Activated T-cell treated with anti-CD3 and anti-CD28 coated beads, Interleukin-2, amount 50 U/mL, for 24 hours (primary cell): ENCODE measurements at regions not wholly inside any gene's neighbourhood (a gene's known extent, or its start where the extent isn't known, plus 50 kb on each side); places are given as distances from the start of the nearest gene placed in this dataset.

Experiments used
- DNase-seq: peaks from one replicate; pipeline ENCODE4 v3.0.0-alpha.2; 2020
- H3K27ac Mint-ChIP-seq: 2 replicates; pipeline ENCODE4 v1.8.0; 2020; ENCODE audit warnings: mild to moderate bottlenecking, mixed read lengths
- H3K27me3 Mint-ChIP-seq: 2 replicates; pipeline ENCODE4 v1.8.0; 2020; ENCODE audit warnings: mixed read lengths
- H3K36me3 Mint-ChIP-seq: 2 replicates; pipeline ENCODE4 v1.8.0; 2020; ENCODE audit warnings: low read depth, mixed read lengths
- H3K4me1 Mint-ChIP-seq: 2 replicates; pipeline ENCODE4 v1.8.0; 2020; ENCODE audit warnings: low read depth, mixed read lengths
- H3K4me3 Mint-ChIP-seq: 2 replicates; pipeline ENCODE4 v1.8.0; 2020; ENCODE audit warnings: mild to moderate bottlenecking, moderate library complexity, mixed read lengths
- H3K9me3 Mint-ChIP-seq: 2 replicates; pipeline ENCODE4 v1.8.0; 2020; ENCODE audit warnings: mixed read lengths

GRCh38 chr6:141607956-141608355, 524.8 kb upstream of the GJE1 start:
- Mint-ChIP-seq H3K4me1 (no peaks in the 10 kb centered on the region), H3K27me3 (peaks cover 13% of the 10 kb centered on the region), H3K9me3 (peaks cover 7% of the 10 kb centered on the region), H3K36me3 (no peaks in the 10 kb centered on the region), H3K27ac (no peak overlapping the region), H3K4me3 (no peak overlapping the region)
- no peak for DNase-seq

- Mint-ChIP-seq H3K36me3 (no peaks in the 10 kb centered on the region), H3K4me1 (peaks cover 1% of the 10 kb centered on the region), H3K9me3 (no peaks in the 10 kb centered on the region), H3K4me3 (no peak overlapping the region), H3K27ac (no peak overlapping the region), H3K27me3 (peaks cover 5% of the 10 kb centered on the region)
- DNase-seq = no peak
Measured at GRCh38 chr6:141598487-141598886, 534.2 kb upstream of the GJE1 start.

- Mint-ChIP-seq H3K27ac (no peak overlapping the region), H3K9me3 (no peaks in the 10 kb centered on the region), H3K36me3 (no peaks in the 10 kb centered on the region), H3K4me1 (peaks cover 1% of the 10 kb centered on the region), H3K27me3 (peaks cover 5% of the 10 kb centered on the region), H3K4me3 (no peak overlapping the region)
- no peak for DNase-seq
Measured at GRCh38 chr6:141594874-141595273, 537.9 kb upstream of the GJE1 start.

- H3K27ac Mint-ChIP-seq = no peak overlapping the region
- peaks cover 3% of the 10 kb centered on the region for H3K27me3 Mint-ChIP-seq
- H3K4me1 Mint-ChIP-seq = peaks cover 1% of the 10 kb centered on the region
Measured at GRCh38 chr6:141593311-141593710, 539.4 kb upstream of the GJE1 start.

DNA sequence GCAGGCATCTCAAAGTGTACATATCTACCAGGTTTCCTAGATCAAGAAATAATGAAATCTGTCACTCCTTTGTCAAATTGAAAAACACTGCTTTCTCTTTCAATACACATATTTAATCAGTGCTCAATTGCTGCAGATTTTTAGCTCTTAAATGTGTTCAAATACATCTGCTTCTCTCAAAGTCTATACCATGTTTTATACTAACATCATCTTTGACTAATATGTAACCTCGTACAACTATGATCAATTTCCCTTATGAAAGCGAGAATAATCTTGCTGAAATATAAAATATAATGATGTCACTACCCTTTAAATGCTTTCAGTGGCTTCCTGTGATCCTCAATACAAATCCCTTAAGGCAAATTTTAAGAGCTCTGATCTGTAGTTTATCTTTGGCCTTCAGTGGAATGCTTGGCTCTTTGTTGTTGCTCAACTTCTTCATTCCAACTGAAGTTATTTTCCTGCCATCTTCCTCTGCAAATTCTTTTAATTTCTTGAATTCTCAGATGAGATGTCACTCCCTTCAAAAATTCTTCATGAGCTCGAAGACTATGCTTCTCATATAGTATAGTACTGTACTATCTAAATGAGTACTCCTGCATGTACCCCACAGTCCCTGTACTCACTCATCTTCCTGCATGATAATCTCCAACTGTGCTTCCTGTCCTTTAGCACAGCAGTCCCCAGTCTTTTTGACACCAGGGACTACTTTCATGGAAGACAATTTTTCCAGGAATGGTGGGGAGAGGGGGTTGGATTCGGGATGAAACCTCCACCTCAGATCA, 545.1 kb upstream of the GJE1 start:
- Mint-ChIP-seq H3K36me3 (no peaks in the 10 kb centered on the region), H3K9me3 (no peaks in the 10 kb centered on the region), H3K4me3 (no peak overlapping the region), H3K27ac (no peak overlapping the region), H3K4me1 (peaks cover 6% of the 10 kb centered on the region), H3K27me3 (peaks cover 7% of the 10 kb centered on the region)
- no peak for DNase-seq

More at GRCh38 chr6:141593311-141593710, 539.4 kb upstream of the GJE1 start:
- H3K4me3 Mint-ChIP-seq = no peak overlapping the region
- no peaks in the 10 kb centered on the region for H3K9me3 Mint-ChIP-seq
- H3K36me3 Mint-ChIP-seq = no peaks in the 10 kb centered on the region
- DNase-seq = no peak

GRCh38 chr6:141580988-141581552, 551.7 kb upstream of the GJE1 start:
- H3K27me3 Mint-ChIP-seq = peaks cover 2% of the 10 kb centered on the region
- H3K4me1 Mint-ChIP-seq = no peaks in the 10 kb centered on the region
- H3K27ac Mint-ChIP-seq = no peak overlapping the region
- H3K9me3 Mint-ChIP-seq = no peaks in the 10 kb centered on the region
- no peak for DNase-seq
- H3K4me3 Mint-ChIP-seq = no peak overlapping the region
- no peaks in the 10 kb centered on the region for H3K36me3 Mint-ChIP-seq

DNA sequence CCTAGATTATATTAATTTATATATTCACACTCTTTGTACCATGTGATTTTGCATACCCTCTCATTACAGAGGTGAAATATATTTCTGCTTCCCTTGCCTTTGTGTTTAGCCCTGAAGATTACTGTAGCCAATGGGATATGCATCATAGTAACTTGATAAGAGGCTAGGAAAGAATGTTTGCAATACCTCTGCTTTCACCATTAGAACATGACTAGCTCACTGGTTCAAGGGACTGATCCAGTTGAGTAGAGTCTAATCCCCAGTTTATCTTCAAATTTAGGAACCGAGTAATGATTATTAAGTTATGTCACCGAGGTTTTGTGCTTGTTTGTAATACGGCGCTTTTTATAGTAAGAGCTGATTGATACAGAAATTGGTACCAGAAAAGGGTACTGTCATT, 552.6 kb upstream of the GJE1 start:
- Mint-ChIP-seq H3K9me3 (no peaks in the 10 kb centered on the region), H3K4me3 (no peak overlapping the region), H3K36me3 (no peaks in the 10 kb centered on the region), H3K4me1 (no peaks in the 10 kb centered on the region), H3K27ac (no peak overlapping the region), H3K27me3 (peaks cover 2% of the 10 kb centered on the region)
- DNase-seq = no peak

DNA sequence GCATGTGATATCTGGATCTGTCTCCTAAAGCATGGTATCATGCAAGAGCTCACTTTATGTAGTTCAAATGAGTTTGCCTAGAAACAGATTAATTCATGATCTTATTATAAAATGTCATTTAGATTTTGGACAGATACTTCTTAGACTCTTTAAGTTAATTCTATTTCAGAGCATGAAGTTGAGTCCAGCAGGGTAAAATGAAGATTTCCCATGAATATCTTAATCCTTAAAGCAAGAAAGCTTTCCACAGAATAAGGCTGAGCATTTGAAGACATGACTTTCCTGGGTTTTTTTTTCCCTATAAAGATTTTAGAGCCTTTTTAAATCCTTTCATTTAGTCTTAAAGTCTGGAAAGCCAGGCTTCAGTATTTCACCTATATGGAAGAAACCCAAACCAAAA, 556.0 kb upstream of the GJE1 start:
- H3K27ac Mint-ChIP-seq = no peak overlapping the region
- H3K9me3 Mint-ChIP-seq = no peaks in the 10 kb centered on the region
- no peaks in the 10 kb centered on the region for H3K4me1 Mint-ChIP-seq
- H3K27me3 Mint-ChIP-seq = no peaks in the 10 kb centered on the region
- H3K36me3 Mint-ChIP-seq = no peaks in the 10 kb centered on the region
- DNase-seq = no peak
- H3K4me3 Mint-ChIP-seq = no peak overlapping the region

GRCh38 chr6:141562851-141563763, 569.6 kb upstream of the GJE1 start:
- peaks cover 12% of the 10 kb centered on the region for H3K4me1 Mint-ChIP-seq
- H3K36me3 Mint-ChIP-seq = no peaks in the 10 kb centered on the region
- peak overlapping the region; percentile 83 for H3K27ac Mint-ChIP-seq
- DNase-seq = peak; percentile 42
- peak overlapping the region; percentile 66 for H3K4me3 Mint-ChIP-seq
- no peaks in the 10 kb centered on the region for H3K9me3 Mint-ChIP-seq
- no peaks in the 10 kb centered on the region for H3K27me3 Mint-ChIP-seq

DNA sequence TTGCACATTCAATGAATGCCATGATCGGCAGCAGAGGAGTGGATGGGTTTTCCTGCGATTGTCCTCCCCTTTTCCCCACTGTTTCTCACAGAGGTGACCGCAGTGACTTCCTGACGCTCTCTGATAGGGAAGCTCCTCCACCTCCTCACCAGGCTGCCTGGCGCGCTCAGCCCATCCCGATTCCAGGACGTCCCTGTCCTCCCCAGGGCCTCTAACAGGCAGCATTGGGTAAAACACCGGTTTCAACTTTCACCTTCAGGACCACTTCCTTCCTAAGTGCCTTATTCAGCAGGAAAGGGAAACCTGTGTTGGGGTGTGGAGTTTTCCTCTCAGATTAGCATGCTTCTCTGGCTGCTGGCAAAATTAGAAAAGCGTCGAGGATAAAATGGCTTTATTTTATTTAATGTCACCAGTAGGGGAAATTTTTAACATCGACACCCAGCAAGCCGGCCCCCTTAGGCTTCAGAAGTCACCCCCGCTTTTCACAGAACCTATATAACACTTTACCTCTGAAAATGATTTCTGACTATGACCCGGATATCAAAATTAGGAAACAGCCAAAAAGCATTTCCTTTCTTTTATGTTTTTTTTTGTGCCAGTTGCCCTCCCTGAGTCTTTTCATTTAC, 570.4 kb upstream of the GJE1 start:
- peak overlapping the region; percentile 66 for H3K4me3 Mint-ChIP-seq
- DNase-seq = peak; percentile 40
- H3K9me3 Mint-ChIP-seq = no peaks in the 10 kb centered on the region
- no peaks in the 10 kb centered on the region for H3K27me3 Mint-ChIP-seq
- H3K4me1 Mint-ChIP-seq = peaks cover 12% of the 10 kb centered on the region
- no peaks in the 10 kb centered on the region for H3K36me3 Mint-ChIP-seq
- H3K27ac Mint-ChIP-seq = peak overlapping the region; percentile 83

- no peak for DNase-seq
- Mint-ChIP-seq H3K27ac (no peak overlapping the region), H3K27me3 (no peaks in the 10 kb centered on the region), H3K36me3 (no peaks in the 10 kb centered on the region), H3K4me1 (peaks cover 12% of the 10 kb centered on the region), H3K4me3 (no peak overlapping the region), H3K9me3 (no peaks in the 10 kb centered on the region)
Measured at GRCh38 chr6:141561154-141561553, 571.6 kb upstream of the GJE1 start.

DNA sequence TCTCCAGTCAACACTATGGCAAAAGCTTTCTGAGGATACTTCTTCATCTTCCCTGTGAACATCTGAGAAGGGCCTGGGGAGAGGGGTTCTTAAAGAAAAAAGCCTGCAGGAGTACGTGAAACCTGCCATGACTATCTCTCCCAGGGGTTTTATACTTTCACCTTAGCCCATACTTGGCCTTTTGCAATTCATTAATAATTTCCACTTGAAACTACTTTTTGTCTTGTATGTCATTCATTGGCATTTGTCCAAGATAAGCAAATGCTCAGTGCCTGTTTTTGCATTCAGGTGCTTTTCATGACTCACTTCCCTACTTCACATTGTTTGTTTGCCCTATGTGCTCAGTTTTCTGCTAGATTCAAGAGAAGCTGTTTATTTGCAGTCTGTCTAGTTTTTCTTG, 580.3 kb upstream of the GJE1 start:
- H3K4me3 Mint-ChIP-seq = no peak overlapping the region
- DNase-seq = no peak

GRCh38 chr6:141552031-141552430, 580.7 kb upstream of the GJE1 start:
- no peak overlapping the region for H3K27ac Mint-ChIP-seq
- H3K36me3 Mint-ChIP-seq = no peaks in the 10 kb centered on the region
- no peak for DNase-seq
- H3K4me1 Mint-ChIP-seq = peaks cover 9% of the 10 kb centered on the region
- peaks cover 16% of the 10 kb centered on the region for H3K9me3 Mint-ChIP-seq
- H3K4me3 Mint-ChIP-seq = no peak overlapping the region
- H3K27me3 Mint-ChIP-seq = no peaks in the 10 kb centered on the region

More for the DNA sequence above, 580.3 kb upstream of the GJE1 start:
- Mint-ChIP-seq H3K27me3 (no peaks in the 10 kb centered on the region), H3K4me1 (peaks cover 9% of the 10 kb centered on the region), H3K36me3 (no peaks in the 10 kb centered on the region), H3K9me3 (peaks cover 16% of the 10 kb centered on the region), H3K27ac (no peak overlapping the region)

- no peak overlapping the region for H3K27ac Mint-ChIP-seq
- peaks cover 16% of the 10 kb centered on the region for H3K9me3 Mint-ChIP-seq
- H3K27me3 Mint-ChIP-seq = no peaks in the 10 kb centered on the region
- peaks cover 9% of the 10 kb centered on the region for H3K4me1 Mint-ChIP-seq
- no peak overlapping the region for H3K4me3 Mint-ChIP-seq
- no peaks in the 10 kb centered on the region for H3K36me3 Mint-ChIP-seq
- no peak for DNase-seq
Measured at GRCh38 chr6:141551318-141551717, 581.4 kb upstream of the GJE1 start.
